Prostate gland (tissue), 2 donors: ENCODE measurements at regions not wholly inside any gene's neighbourhood (a gene's known extent, or its start where the extent isn't known, plus 50 kb on each side); places are given as distances from the start of the nearest gene placed in this dataset.

ENCODE experiments used
- DNase-seq: peaks from one replicate; pipeline ENCODE4 v3.0.0-alpha.2; 2019; ENCODE audit warnings: low spot score
- H3K27ac ChIP-seq, 2 donors: fragments of 200-600 bp; sonication (generic); 2 replicates each; pipeline ENCODE4 v1.5.1; 2017 to 2019
- H3K27me3 ChIP-seq: fragments of 200-600 bp; sonication (generic); replicated peaks from 2 replicates; pipeline ENCODE4 v1.5.1; 2019; ENCODE audit not compliant: insufficient read depth
- H3K36me3 ChIP-seq, 2 donors: fragments of 200-600 bp; sonication (generic); 1 replicate in 1 of 2; 2 replicates in 1 of 2; pipeline versions ENCODE4 v1.5.1 to v1.8.1; 2017 to 2019
- H3K4me1 ChIP-seq: fragments of 200-600 bp; sonication (generic); replicated peaks from 2 replicates; pipeline ENCODE4 v1.5.1; 2019
- H3K4me3 ChIP-seq, 2 donors: fragments of 200-600 bp; sonication (generic); 2 replicates each; pipeline ENCODE4 v1.5.1; 2017 to 2019
- H3K9me3 ChIP-seq: fragments of 200-600 bp; sonication (generic); 2 replicates; pipeline ENCODE4 v1.5.1; 2017
- POLR2A ChIP-seq: fragments of 450-650 bp; IDR thresholded peaks from one replicate; pipeline ENCODE4 v1.6.1; 2016; ENCODE audit warnings: antibody characterized with exemption, mild to moderate bottlenecking
- POLR2AphosphoS5 ChIP-seq: sonication (generic); formaldehyde crosslinking; IDR thresholded peaks from one replicate; pipeline ENCODE4 v1.6.1; 2017; ENCODE audit warnings: antibody characterized with exemption
- WGBS: methylation state at CpG from one replicate; pipeline ENCODE4 v1.1.5; 2018; 5-methylcytosine and 5-hydroxymethylcytosine counted together
- intact Hi-C: fragments of 100-400 bp; cut with DNase I; formaldehyde crosslinking; loops from one replicate; pipeline ENCODE4 v1.14.2; 2022
- TF ChIP-seq, protein P1 (sequence below), 4 experiments: fragments of 200-600 bp in 2 of 4; fragments of 450-650 bp in 2 of 4; sonication (generic) in 2 of 4; IDR thresholded peaks; 1 replicate in 3 of 4; 2 replicates in 1 of 4; pipeline ENCODE4 v1.5.1; 2016 to 2019; ENCODE audit warnings: antibody characterized with exemption in 4 of 4, mild to moderate bottlenecking in 2 of 4, moderate library complexity in 2 of 4

GRCh38 chr6:147709396-147710272, 201.1 kb downstream of the SAMD5 start:
- no peak for TF ChIP-seq POLR2A
- TF ChIP-seq, protein P1, sequence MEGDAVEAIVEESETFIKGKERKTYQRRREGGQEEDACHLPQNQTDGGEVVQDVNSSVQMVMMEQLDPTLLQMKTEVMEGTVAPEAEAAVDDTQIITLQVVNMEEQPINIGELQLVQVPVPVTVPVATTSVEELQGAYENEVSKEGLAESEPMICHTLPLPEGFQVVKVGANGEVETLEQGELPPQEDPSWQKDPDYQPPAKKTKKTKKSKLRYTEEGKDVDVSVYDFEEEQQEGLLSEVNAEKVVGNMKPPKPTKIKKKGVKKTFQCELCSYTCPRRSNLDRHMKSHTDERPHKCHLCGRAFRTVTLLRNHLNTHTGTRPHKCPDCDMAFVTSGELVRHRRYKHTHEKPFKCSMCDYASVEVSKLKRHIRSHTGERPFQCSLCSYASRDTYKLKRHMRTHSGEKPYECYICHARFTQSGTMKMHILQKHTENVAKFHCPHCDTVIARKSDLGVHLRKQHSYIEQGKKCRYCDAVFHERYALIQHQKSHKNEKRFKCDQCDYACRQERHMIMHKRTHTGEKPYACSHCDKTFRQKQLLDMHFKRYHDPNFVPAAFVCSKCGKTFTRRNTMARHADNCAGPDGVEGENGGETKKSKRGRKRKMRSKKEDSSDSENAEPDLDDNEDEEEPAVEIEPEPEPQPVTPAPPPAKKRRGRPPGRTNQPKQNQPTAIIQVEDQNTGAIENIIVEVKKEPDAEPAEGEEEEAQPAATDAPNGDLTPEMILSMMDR (IDR thresholded peaks at IDR 0.05): no peak
- no peak for TF ChIP-seq POLR2AphosphoS5
- intact Hi-C loops: no loop called here
- no peaks in the 10 kb centered on the region for H3K9me3 ChIP-seq
- no peak overlapping the region for H3K4me3 ChIP-seq
- H3K4me1 ChIP-seq: no peaks in the 10 kb centered on the region
- WGBS: 83% methylated on average over 6 of the region's 6 CpGs
- no peaks in the 10 kb centered on the region for H3K27me3 ChIP-seq
- H3K27ac ChIP-seq: no peak overlapping the region
- no peaks in the 10 kb centered on the region for H3K36me3 ChIP-seq
- no peak for DNase-seq

GRCh38 chr6:147710890-147711289, 202.4 kb downstream of the SAMD5 start:
- no peak overlapping the region for H3K27ac ChIP-seq
- no peaks in the 10 kb centered on the region for H3K36me3 ChIP-seq
- no peaks in the 10 kb centered on the region for H3K27me3 ChIP-seq
- DNase-seq: no peak
- no peak overlapping the region for H3K4me3 ChIP-seq
- H3K4me1 ChIP-seq: no peaks in the 10 kb centered on the region
- TF ChIP-seq, protein P1 (IDR thresholded peaks at IDR 0.05): no peak
- no peak for TF ChIP-seq POLR2AphosphoS5
- intact Hi-C loops: no loop called here
- H3K9me3 ChIP-seq: no peaks in the 10 kb centered on the region
- 94% methylated on average over 2 of the region's 2 CpGs for WGBS

DNA sequence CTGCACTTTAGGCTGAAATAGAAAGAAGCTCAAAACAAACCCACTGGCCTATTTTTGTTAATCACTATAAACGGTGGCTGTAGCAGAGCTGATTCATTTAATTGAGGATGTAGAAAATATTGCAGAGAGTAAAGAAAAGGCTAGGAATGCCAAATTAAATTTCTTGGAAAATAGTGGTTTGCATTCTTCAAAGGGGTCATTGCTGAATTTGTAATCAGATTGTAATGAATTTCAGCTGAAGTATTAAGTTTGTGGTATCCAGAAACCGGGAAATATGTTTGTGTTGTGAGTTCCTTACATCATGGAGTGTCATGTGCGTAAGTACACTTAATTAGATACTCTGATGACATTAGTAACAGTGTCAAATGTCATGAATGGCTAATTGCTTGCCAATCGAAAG, 203.0 kb downstream of the SAMD5 start:
- Histone ChIP-seq H3K4me3 (no peak overlapping the region), H3K27me3 (no peaks in the 10 kb centered on the region), H3K9me3 (no peaks in the 10 kb centered on the region), H3K4me1 (no peaks in the 10 kb centered on the region), H3K27ac (no peak overlapping the region), H3K36me3 (no peaks in the 10 kb centered on the region)
- DNase-seq: no peak
- 80% methylated on average over 4 of the region's 4 CpGs for WGBS
- intact Hi-C loops: no loop called here
- no peak for TF ChIP-seq POLR2AphosphoS5
- TF ChIP-seq POLR2A: no peak
- TF ChIP-seq, protein P1 (IDR thresholded peaks at IDR 0.05): no peak

DNA sequence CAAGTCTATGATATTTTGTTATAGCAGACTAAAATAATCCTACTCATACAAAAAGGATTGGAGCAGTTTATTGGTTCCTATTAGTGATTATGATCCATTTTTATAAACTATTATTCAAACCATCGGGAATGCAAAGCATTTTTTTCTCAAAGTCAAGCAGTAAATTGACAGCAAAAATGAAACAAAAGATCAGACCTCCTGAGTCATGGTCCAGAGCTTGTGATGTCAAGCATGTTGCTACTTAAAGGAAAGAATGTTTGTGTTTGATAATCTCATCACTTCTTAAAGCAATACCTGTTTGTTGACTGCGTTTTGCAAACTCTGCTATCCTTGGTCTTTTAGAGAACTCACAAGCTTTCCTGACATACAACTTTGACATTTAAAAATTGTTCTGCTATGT, 204.4 kb downstream of the SAMD5 start:
- H3K4me3 ChIP-seq: no peak overlapping the region

More for the DNA sequence above, 204.4 kb downstream of the SAMD5 start:
- intact Hi-C loops: no loop called here
- 96% methylated on average over 2 of the region's 2 CpGs for WGBS
- Histone ChIP-seq H3K27me3 (no peaks in the 10 kb centered on the region), H3K27ac (no peak overlapping the region), H3K36me3 (no peaks in the 10 kb centered on the region), H3K9me3 (no peaks in the 10 kb centered on the region), H3K4me1 (no peaks in the 10 kb centered on the region)
- no peak for DNase-seq
- TF ChIP-seq, protein P1 (IDR thresholded peaks at IDR 0.05): no peak
- TF ChIP-seq POLR2AphosphoS5: no peak
